Suppressor macrophage treated with lipopolysaccharide for 4 hours (primary cell): ENCODE measurements at regions not wholly inside any gene's neighbourhood (a gene's known extent, or its start where the extent isn't known, plus 50 kb on each side); places are given as distances from the start of the nearest gene placed in this dataset.
"Not testable (repeated sequence)": the region's sequence is repeated elsewhere in the genome, so short reads cannot be mapped to it uniquely, and the experiment has no call there.

Source experiments
- DNase-seq: peaks from one replicate; pipeline ENCODE4 v3.0.0-alpha.2; 2020

GRCh38 chr7:131662301-131662873 is 106.0 kb upstream of the PODXL start:
- not testable (repeated sequence) for DNase-seq

GRCh38 chr7:131657881-131658280 is 101.5 kb upstream of the PODXL start:
- DNase-seq = no peak

DNA sequence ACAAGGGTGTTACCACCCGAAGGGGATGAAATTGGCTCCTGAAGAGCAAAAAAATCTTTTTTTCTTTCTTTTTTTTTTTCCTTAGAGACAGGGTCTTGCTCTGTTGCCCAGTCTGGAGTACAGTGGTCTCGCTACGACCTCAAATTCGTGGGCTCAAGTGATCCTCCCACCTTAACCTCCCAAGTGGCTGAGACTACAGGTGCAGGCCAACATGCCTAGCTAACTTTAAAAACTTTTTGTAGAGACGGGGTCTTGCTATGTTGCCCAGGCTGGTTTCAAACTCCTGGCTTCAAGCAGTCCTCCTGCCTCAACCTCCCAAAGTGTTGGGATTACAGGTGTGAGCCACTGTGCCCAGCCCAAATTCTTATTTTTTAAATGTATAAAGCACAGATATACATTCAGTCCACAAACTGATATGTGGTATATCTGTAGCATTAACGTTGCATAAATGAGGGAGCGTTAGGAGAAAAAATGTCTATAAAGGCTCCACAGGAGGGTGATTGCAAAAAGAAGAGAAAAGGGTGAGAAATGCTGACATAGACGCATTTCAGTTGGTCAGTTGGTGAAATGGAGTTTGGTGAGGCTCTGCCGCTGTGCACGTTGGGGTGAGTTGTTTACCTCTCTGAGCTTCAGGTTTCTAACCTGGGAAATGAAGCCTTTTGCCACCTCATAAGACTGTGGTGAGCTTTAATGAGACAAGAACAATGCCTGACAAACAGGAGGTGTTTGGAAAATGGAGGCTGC is 100.7 kb upstream of the PODXL start:
- DNase-seq = no peak

GRCh38 chr7:131655866-131656265 is 99.4 kb upstream of the PODXL start:
- no peak for DNase-seq

DNA sequence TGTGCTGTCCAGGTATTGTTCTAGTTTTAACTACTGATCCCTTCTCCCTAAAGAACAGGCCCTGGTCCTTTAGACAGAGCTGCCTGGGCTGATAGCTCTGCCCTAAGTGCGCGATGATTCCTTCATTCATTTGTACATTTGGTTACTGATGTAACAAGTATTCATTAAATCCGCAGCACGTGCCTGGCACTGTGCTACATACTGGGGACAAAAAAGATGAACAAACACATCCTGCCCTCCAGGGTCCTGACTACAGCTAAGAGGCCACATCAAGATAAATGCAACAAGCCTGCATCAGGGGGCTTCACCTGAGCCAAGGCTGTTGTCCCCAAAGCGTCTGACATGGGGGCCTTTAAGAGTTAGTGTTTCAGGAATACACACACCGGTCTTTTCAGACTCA is 99.0 kb upstream of the PODXL start:
- DNase-seq = no peak

DNA sequence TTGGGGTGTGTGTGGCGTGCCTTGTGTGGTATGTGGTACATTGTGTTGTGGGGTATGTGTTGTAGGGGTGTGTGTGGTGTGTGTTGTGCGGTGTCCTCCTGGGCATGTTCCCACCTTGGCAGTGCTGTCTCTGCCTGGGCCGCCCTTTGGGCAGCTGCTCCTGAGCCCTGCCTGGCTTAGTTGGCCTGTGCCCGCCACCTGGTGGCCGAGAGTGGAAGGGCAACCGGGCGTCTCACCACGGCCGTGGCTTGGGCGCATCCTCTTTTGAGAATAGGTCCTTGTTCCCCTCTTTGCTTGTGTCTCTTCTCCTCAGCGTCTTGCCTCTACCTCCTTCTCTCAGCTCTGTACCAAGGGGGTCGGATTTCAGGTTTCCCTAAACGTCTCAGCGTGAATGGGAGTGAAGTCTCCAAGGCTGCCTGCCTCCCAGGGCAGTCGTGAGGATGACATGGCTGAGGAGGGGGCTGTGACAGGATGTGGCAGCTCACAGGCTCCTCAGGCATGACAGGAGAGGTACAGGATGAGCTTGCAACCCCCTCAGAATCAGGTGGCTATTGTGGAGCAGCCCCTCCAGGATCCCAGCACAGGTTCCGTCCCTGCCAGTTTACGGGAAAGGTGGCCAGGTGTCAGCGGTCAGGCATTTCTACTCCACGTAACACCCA is 98.4 kb upstream of the PODXL start:
- peak; percentile 89 for DNase-seq

GRCh38 chr7:131654249-131654558 is 97.8 kb upstream of the PODXL start:
- DNase-seq = no peak

- no peak for DNase-seq
Observed at GRCh38 chr7:131653418-131654248, 97.2 kb upstream of the PODXL start.

GRCh38 chr7:131652934-131653333 is 96.5 kb upstream of the PODXL start:
- DNase-seq = no peak

GRCh38 chr7:131652194-131652593 is 95.8 kb upstream of the PODXL start:
- no peak for DNase-seq

DNA sequence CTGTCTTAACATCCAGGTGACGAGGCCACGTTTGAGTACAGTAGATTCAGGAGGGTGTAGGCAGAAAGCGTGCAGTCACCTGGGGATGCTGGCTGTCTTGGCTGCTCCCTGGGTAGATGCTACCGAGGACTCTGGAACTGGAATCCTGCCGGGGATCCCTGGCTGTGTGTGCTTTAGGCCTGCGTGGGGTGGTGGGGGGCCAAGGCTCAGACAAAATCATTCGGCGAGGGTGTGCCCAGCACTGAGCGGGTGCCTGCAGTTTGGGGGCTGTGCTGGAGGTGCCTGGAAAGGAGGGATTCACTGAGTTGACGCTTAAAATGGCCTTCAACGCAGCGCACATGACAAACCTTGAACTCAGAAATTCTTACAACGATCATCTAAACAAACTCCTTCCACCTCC is 93.5 kb upstream of the PODXL start:
- DNase-seq = no peak

DNA sequence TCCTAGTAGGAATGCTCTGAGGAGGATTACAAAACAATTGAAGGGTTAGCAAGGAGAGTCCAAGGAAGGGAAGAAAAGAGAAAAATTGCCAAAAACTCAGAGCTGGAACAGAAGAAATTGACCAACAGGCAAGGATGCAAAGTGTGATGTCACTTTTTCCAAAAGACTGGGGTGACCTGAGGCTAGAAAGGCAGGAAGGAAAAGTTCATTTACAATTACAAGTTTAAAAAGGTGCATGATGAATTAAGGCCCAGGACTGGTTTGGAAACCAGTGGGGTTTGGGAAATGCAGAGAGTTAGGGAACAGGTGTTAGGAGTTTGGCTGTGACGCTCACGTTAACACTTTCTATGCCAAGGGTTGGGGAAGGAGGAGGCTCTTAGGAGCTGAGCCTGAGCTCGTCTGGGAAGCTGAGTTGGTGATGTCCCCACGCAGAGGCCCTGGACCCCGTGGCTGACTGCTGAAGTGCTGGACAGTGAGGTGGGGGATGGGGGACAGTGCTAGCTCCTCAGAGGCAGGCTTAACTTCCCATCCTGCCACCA is 92.6 kb upstream of the PODXL start:
- DNase-seq = no peak

GRCh38 chr7:131648491-131648890 is 92.1 kb upstream of the PODXL start:
- no peak for DNase-seq

DNA sequence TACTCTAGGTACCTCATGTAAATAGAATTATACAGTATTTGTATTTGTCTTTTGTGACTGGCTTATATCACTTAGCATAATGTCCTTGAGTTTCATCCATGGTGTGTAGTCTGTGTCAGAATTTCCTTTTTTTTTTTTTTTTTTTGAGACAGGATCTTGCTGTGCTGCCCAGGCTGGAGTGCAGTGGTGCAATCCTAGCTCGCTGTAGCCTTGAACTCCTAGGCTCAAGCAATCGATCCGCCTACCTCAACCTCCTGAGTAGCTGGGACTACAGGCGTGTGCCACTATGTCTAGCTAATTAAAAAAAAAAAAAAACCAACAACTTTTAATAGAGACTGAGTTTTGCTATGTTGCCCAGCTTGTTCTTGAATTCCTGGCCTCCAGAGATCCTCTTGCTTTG is 89.8 kb upstream of the PODXL start:
- DNase-seq = no peak

DNA sequence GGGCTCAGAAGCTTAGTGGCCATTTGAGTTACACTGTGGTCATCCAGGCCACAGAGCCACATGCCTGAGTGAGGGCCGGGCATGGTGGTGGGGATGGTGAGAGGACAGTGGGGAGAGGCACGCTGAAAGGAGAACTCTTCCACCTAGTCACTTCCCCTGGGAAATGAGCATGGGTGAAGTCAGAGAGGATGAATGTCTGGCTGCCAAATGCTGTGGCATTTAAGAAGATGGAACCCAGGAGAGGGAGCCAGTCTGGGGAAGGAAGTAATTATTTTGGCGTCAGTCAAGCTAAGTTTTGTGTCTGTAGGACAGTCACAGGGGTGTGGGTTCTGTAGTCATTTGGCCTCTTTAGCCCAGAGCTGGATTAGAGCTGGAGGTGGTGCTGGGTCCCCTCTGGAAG is 86.0 kb upstream of the PODXL start:
- DNase-seq = no peak

DNA sequence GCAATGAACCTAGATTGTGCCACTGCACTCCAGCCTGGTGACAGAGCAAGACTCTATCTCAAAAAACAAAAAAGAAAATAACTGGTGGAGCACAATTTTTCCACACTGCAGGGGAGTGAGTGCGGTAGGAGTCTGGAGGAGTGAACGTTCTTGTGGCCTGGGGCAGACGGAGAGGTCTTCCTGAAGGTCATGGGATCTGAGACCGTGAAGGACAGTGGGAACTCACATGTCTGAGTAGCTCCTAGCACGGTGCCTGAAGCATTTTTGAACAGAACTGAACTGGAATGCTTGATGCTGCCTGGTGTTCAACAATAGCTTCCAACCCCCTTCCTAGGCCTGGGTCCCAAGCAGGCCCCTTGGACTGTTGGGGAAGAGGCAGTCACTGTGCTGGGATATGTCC is 84.3 kb upstream of the PODXL start:
- DNase-seq = no peak

- DNase-seq = no peak
Observed at GRCh38 chr7:131638641-131639430, 82.4 kb upstream of the PODXL start.

GRCh38 chr7:131637859-131638258 is 81.4 kb upstream of the PODXL start:
- DNase-seq = no peak

GRCh38 chr7:131636092-131636491 is 79.7 kb upstream of the PODXL start:
- no peak for DNase-seq

DNA sequence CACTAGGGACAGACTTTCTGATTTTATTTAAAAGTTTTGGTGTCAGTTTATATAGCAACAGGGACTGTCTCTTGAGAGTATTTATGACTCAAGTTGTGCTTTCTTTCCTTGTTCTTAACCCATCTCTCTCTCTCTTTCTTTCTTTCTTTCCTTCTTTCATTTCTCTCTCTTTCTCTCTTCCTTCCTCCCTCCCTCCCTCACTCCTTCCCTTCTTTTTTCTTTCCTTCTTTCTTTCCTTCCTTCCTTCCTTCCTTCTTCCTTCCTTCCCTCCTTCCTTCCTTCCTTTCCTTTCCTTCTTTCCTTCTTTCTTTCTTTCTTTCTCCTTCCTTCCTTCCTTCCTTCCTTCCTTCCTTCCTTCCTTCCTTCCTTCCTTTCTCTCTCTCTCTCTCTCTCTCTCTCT is 77.8 kb upstream of the PODXL start:
- DNase-seq = not testable (repeated sequence)

DNA sequence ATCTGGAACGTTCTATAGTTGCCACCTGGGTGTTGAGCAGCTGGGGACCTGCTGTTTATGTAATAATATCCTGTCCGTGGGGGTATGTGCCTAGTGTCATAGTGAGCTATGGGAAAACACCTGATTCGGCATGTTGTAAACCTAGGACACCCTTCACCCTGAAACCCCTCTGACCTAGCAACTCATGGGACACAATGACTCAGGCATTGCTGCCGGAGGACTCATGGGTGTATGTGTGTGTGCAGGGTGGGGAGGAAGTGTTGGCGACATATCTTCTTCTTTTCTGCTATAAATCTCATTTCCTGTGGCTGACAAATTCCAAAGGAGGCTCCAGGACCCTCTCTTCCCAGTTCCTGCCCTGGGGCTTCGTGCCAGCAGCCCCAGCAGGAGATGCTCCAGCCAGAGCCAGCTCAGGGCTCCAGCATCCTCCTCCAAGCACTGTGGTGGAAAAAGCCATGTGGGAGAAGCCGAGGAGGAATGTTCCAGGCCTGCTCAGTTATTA is 77.0 kb upstream of the PODXL start:
- peak; percentile 53 for DNase-seq

GRCh38 chr7:131630427-131630826 is 74.0 kb upstream of the PODXL start:
- DNase-seq = no peak
